ENCODE measurements at regions not wholly inside any gene's neighbourhood (a gene's known extent, or its start where the extent isn't known, plus 50 kb on each side); places are given as distances from the start of the nearest gene placed in this dataset.

DNA sequence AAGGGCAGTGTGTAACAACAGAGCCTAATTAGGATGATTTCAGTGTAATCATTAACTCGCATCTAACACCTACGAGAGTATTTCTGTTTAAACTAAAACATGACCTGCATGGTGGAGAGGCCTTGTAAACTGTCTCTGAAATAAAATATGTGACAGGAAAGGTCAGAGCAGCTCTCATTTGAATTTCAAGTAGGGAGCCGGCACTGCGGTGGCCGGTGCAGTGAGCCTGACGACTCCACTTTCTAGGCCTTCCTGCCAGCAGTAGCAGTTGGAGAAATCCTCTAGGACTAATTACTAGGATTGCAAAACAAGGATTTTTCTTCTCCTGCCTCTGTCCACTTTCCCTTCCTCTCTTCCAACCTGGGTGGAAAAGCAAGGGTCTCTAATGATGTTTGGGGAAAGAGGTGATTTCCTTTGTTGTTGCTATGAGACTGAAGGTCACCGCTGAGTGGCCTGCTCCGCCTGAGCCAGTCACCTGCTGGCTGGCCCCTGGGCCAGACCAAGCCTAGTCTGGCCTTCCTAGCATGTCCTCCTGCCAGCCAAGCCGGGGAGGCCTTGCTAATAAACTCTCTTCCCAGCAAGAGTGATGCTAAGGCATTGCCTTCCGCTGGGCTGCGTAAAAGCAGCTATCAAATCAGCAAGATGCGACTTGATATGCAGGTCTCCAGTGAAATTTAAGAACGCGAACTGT is 245.7 kb downstream of the PSAT1 start:
- no peak overlapping the region for H3K4me2 ChIP-seq (ENCODE audit: insufficient read depth, low read length)
- FAIRE-seq: no peak
- no peaks in the 10 kb centered on the region for H3K4me1 ChIP-seq (ENCODE audit: control insufficient read depth, extremely low read depth, insufficient read depth, low read length)
- H3K79me2 ChIP-seq (ENCODE audit: control insufficient read depth, insufficient read depth, low read length): no peaks in the 10 kb centered on the region
- H3K9ac ChIP-seq (replicated peaks; ENCODE audit: extremely low read depth, insufficient read depth, low read length): no peak overlapping the region
- no peaks in the 10 kb centered on the region for H4K20me1 ChIP-seq (replicated peaks; ENCODE audit: control insufficient read depth, extremely low read depth, insufficient read depth, low read length)
- no peak overlapping the region for H3K4me3 ChIP-seq (replicated peaks in 1 of 3; ENCODE audit: insufficient read depth in 1 of 3, low read depth in 1 of 3, low read length in 3 of 3)
- intact Hi-C loops (cut with micrococcal nuclease) (no loop called here), dilution Hi-C loops (cut with MboI; ENCODE audit: extremely low pct_ligation_motif_present, low sequenced_read_pairs) (no loop called here)
- no peaks in the 10 kb centered on the region for H3K36me3 ChIP-seq (ENCODE audit: control insufficient read depth in 2 of 2, extremely low read depth in 1 of 2, insufficient read depth in 2 of 2, low read length in 2 of 2)
- BruUV-seq (replicated peaks): no TSS peak
- ChIA-PET POLR2A (no interaction called here), CTCF (no interaction called here)
- H3K27ac ChIP-seq (ENCODE audit: insufficient read depth, low read depth, low read length): no peak overlapping the region
- TF ChIP-seq EZH2 (IDR thresholded peaks at IDR 0.05; ENCODE audit: borderline replicate concordance, low read depth, low read length, severe bottlenecking) (no peak), POLR2AphosphoS5 (IDR thresholded peaks at IDR 0.05; ENCODE audit: insufficient read depth, low read depth, low read length) (no peak), CTCF (IDR thresholded peaks at IDR 0.05; ENCODE audit: extremely low read depth in 1 of 2, insufficient read depth in 1 of 2, low read depth in 1 of 2, low read length in 2 of 2) (no peak), MAX (IDR thresholded peaks at IDR 0.05; ENCODE audit: insufficient read depth, insufficient read length) (no peak), MYC (IDR thresholded peaks at IDR 0.05; ENCODE audit: low read depth, low read length) (no peak), FOS (IDR thresholded peaks at IDR 0.05; ENCODE audit: borderline replicate concordance, insufficient read depth, low read length) (no peak), JUN (IDR thresholded peaks at IDR 0.05; ENCODE audit: borderline replicate concordance, insufficient read depth, insufficient read length, low read depth) (no peak), GATA2 (IDR thresholded peaks at IDR 0.05; ENCODE audit: insufficient read depth, insufficient read length, low read depth, low read length) (no peak), POLR2A (IDR thresholded peaks at IDR 0.05; ENCODE audit: low read depth, low read length) (no peak)
- no peak for DNase-seq (ENCODE audit: low read depth, low spot score)
- H3K9me3 ChIP-seq (replicated peaks; ENCODE audit: control insufficient read depth, insufficient read depth, low read length): no peaks in the 10 kb centered on the region
- H2AFZ ChIP-seq (ENCODE audit: low read depth, low read length): no peak overlapping the region
- H3K9me1 ChIP-seq (replicated peaks; ENCODE audit: control insufficient read depth, extremely low read depth, insufficient read depth, low read length): no peaks in the 10 kb centered on the region
- no peaks in the 10 kb centered on the region for H3K27me3 ChIP-seq (ENCODE audit: control insufficient read depth in 2 of 2, insufficient read depth in 2 of 2, low read length in 2 of 2)
